ENCODE measurements at regions not wholly inside any gene's neighbourhood (a gene's known extent, or its start where the extent isn't known, plus 50 kb on each side); places are given as distances from the start of the nearest gene placed in this dataset.
"Not testable (repeated sequence)": the region's sequence is repeated elsewhere in the genome, so short reads cannot be mapped to it uniquely, and the experiment has no call there.

GRCh38 chr10:89952751-89953150 is 251.4 kb downstream of the KIF20B start:
- DNase-seq, result no peak

- no peak for DNase-seq
These were observed 252.7 kb downstream of the KIF20B start for GRCh38 chr10:89954061-89954460.

- DNase-seq, result no peak
These were observed 253.6 kb downstream of the KIF20B start for GRCh38 chr10:89954787-89955566.

- DNase-seq, result no peak
These were observed 258.2 kb downstream of the KIF20B start for GRCh38 chr10:89959433-89960110.

DNA sequence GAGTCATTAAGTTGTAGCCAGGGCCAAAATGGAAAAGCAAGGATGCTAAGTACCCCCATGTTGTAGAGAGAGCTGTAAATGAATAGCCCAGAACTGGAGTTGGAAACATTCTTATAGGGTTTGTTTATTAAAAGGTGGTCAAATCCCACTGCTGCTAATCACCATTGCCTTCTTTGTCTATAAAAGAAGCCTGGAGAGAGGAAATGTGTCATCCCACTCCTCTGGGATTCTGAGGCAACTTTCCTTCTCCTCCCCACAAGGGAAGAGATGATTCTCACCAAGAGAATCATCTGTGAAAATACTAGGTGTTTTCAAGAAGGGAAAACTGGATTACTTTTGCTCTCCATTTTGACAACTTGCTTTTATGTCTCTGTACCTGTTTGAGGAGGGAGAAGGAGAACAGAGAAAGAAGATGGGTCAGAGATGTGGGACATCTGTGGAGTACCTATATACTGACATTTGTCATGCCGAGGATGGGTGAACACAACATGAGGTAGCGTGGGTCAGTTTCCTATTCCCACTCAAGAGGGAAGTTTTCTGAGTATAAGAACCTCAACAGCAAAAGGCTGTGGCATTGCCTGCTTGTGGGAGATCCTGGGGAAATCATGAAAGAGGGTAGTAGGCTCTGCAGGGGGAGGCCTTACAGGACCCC is 262.2 kb downstream of the KIF20B start:
- no peak for DNase-seq

- no peak for DNase-seq
These were observed 264.8 kb downstream of the KIF20B start for GRCh38 chr10:89966211-89966610.

DNA sequence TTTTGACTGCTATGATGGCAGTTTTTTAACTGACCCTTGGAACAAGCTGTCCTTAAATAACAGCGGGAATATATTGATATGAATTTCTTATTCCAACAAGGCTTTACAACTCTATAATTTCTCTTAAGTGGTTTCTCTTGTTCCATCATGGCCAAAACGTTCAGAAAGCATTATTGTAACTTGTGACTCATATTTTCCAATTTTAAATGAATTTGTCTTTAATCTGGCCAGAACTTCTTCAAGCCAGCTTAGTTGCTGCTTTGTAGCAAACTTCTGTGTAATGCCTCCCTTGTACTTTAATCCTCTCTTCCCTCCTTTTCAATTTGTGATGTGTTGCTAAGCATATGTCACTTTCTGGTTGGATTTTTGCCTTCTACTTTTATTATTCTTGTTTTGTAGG is 271.9 kb downstream of the KIF20B start:
- no peak for DNase-seq

- no peak for DNase-seq
These were observed 273.7 kb downstream of the KIF20B start for GRCh38 chr10:89975071-89975470.

- no peak for DNase-seq
These were observed 274.4 kb downstream of the KIF20B start for GRCh38 chr10:89975771-89976170.

DNA sequence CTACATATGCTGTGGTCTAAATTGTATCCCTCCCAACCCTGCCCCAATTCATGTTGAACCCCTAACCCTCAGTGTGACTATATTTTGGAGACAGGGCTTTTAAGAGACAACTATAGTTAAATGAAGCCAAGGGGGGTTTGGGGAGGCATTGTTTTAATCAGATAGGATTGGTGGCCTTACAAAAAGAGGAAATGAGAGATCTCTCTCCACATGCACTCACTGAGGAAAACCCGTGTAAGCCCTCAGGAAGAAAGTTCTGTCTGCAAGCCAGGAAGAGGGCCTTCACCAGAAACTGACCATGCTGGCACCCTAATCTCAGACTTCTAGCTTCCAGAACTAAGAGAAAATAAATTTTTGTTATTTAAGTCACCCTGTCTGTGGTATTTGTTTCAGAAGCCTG is 276.7 kb downstream of the KIF20B start:
- DNase-seq, result no peak

DNA sequence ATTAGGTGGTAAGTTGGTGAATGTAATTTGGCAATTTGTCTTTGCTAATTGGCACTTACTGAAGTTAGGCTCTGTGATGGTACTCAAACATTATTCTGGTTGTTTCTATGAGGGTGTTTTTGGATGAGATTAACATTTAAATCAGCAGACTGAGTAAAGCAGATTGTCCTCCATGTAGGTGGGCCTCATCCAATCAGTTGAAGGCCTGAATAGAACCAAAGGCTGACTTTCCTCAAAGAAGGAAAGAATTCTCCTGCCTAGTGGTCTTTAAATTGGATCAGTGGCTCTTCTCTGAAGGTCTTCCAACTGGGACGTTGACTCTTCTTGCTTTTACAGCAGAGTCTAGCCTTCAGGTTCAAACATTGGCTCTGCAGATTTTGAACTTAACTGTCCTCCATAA is 278.3 kb downstream of the KIF20B start:
- no peak for DNase-seq

DNA sequence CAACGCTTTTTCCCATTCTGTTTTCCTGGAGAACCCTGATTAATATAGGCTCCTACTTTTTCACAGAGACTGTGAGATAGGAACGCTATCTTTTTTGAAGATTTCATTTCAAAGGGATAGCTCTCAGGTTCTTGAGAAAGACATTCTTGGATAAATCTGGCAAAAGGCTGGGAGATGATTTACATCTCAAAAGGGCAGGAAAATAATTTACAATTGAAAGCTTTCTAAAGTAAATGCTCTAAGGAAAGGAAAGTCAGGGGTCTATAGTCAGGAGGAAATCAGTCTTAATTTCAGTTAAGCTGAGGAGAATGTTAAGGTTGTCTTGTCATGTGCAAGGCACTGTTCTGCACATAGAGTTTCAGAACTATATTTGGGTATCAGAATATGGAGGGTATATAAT is 278.8 kb downstream of the KIF20B start:
- no peak for DNase-seq

- no peak for DNase-seq
These were observed 280.5 kb downstream of the KIF20B start for GRCh38 chr10:89981891-89982290.

- no peak for DNase-seq
These were observed 284.1 kb downstream of the KIF20B start for GRCh38 chr10:89985446-89985845.

DNA sequence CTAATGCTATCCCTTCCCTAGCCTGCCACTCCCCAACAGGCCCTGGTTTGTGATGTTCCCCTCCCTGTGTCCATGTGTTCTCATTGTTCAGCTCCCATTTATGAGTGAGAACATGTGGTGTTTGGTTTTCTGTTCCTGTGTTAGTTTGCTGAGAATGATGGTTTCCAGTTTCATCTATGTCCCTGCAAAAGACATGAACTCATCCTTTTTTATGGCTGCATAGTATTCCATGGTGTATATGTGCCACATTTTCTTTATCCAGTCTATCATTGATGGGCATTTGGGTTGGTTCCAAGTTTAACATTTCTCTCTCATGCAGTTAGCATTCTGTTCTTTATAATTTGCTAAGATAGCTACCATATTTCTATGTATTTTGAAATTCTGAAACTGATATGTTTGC is 287.0 kb downstream of the KIF20B start:
- not testable (repeated sequence) for DNase-seq

DNA sequence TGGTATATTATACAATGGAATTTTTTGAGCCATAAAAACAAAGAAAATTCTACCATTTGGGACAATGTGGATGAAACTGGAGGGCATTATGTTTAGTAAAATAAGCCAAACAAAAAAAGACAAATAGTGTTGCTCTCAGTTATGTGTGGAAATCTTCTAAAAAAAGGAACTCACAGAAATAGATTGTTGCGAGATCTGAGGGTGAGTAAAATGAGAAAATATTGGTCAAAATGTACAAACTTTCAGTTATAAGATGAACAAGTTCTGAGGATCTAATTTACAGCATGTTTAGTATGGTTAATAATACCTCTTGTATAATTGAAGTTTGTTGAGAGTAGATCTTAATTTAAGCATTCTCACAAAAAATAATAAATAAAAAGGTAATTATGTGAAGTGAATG is 291.2 kb downstream of the KIF20B start:
- DNase-seq, result no peak

- no peak for DNase-seq
These were observed 305.8 kb downstream of the KIF20B start for GRCh38 chr10:90007226-90007625.

- DNase-seq, result not testable (repeated sequence)
These were observed 309.9 kb downstream of the KIF20B start for GRCh38 chr10:90011281-90011680.

GRCh38 chr10:90018819-90019218 is 317.4 kb downstream of the KIF20B start:
- no peak for DNase-seq

GRCh38 chr10:90020506-90020905 is 319.1 kb downstream of the KIF20B start:
- DNase-seq, result no peak

DNA sequence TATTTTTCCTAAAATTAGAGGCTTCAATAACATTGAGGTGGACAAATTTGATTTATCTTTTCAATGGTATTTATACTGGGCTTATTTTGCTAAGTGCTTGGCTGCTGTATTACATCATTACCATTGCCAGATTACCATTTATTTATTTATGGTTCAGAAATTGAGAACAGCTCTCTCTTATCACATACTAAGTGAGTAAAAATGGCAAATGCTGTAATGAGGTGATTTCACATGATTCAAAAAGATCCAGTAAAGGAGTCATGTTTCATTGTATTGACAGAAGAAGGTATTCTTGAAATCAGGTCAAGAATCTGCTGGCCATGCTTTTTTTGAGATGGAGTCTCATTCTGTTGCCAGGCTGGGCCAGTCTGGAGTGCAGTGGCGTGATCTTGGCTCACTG is 322.6 kb downstream of the KIF20B start:
- DNase-seq, result no peak

GRCh38 chr10:90028312-90028711 is 326.9 kb downstream of the KIF20B start:
- no peak for DNase-seq

GRCh38 chr10:90031776-90032175 is 330.4 kb downstream of the KIF20B start:
- no peak for DNase-seq

DNA sequence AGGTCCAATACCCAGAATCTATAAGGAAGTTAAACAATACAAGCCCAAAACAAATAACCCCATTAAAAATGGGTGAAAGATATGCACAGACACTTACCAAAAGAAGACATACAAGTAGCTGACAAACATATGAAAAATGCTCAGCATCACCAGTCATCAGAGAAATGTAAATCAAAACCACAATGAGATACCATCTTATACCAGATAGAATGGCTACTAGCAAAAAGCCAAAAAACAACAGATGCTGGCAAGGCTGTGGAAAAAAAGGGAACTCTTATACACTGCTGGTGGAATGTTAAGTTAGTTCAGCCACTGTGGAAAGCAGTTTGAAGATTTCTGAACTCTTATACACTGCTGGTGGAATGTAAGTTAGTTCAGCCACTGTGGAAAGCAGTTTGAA is 331.1 kb downstream of the KIF20B start:
- no peak for DNase-seq

Measured in CD4-positive, alpha-beta T cell treated with Interleukin-10 for 1 hour (primary cell).